ENCODE measurements at regions not wholly inside any gene's neighbourhood (a gene's known extent, or its start where the extent isn't known, plus 50 kb on each side); places are given as distances from the start of the nearest gene placed in this dataset.
A peak's percentile ranks its signal among the peaks of the same experiment; 100 is the strongest.

GRCh38 chr1:212542761-212543187 is 65.8 kb upstream of the ATF3 start:
- DNase-seq, result no peak
- no peak overlapping the region for H3K4me3 ChIP-seq
- H3K27ac ChIP-seq, result peak overlapping the region; percentile 59
- peak; percentile 91 for ATAC-seq
- no peaks in the 10 kb centered on the region for H3K9me3 ChIP-seq
- H3K36me3 ChIP-seq, result no peaks in the 10 kb centered on the region
- H3K4me1 ChIP-seq, result peaks cover 9% of the 10 kb centered on the region
- intact Hi-C loops (cut with DNase I), result no loop called here
- no peaks in the 10 kb centered on the region for H3K27me3 ChIP-seq
- no peak for TF ChIP-seq CTCF (IDR thresholded peaks at IDR 0.05)

- DNase-seq (no peak), ATAC-seq (no peak)
- Histone ChIP-seq H3K4me3 (no peak overlapping the region), H3K36me3 (no peaks in the 10 kb centered on the region), H3K4me1 (peaks cover 9% of the 10 kb centered on the region), H3K9me3 (no peaks in the 10 kb centered on the region), H3K27me3 (no peaks in the 10 kb centered on the region), H3K27ac (no peak overlapping the region)
- no peak for TF ChIP-seq CTCF (IDR thresholded peaks at IDR 0.05)
- intact Hi-C loops (cut with DNase I), result no loop called here
Observed at GRCh38 chr1:212544110-212544509, 64.5 kb upstream of the ATF3 start.

DNA sequence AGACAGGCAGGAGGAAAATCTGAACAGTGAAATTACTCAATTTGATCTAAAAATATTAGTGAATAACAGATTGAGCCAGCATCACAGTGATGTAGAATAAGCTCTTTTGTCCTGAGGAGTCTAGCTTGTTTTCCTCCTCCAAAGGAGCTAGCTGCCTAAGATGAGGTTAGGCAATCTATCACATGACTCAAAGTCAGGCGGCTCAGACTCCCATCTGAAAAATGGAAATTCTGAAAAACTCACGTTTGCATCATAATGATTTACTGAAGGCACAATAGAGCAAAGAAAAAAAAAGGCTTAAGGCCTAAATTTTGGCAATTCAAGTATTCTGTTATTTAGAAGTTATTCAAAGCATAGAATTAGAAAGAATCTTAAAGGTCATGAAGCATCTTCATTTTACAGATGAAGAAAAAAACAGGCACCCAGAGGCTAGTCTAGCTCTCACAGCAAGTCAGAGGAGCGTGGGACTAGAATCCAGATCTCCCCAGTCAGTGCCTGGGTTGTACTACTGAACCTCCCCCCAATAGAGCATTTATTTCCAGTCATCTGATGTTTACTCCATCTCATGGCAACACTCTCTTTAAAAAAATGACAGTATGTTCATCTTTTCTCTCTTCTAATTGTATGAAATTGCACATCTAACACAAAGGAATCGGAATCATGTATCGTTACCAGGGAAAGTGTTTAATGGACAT is 62.5 kb upstream of the ATF3 start:
- DNase-seq (no peak), ATAC-seq (peak; percentile 79)
- Histone ChIP-seq H3K4me3 (no peak overlapping the region), H3K4me1 (peaks cover 9% of the 10 kb centered on the region), H3K9me3 (no peaks in the 10 kb centered on the region), H3K27me3 (no peaks in the 10 kb centered on the region), H3K27ac (peak overlapping the region; percentile 14), H3K36me3 (no peaks in the 10 kb centered on the region)
- no peak for TF ChIP-seq CTCF (IDR thresholded peaks at IDR 0.05)
- intact Hi-C loops (cut with DNase I), result no loop called here

GRCh38 chr1:212549503-212550017 is 59.0 kb upstream of the ATF3 start:
- no peak overlapping the region for H3K4me3 ChIP-seq
- peaks cover 9% of the 10 kb centered on the region for H3K4me1 ChIP-seq
- ATAC-seq (no peak), DNase-seq (no peak)
- no peaks in the 10 kb centered on the region for H3K27me3 ChIP-seq
- intact Hi-C loops (cut with DNase I), result no loop called here
- H3K36me3 ChIP-seq, result no peaks in the 10 kb centered on the region
- TF ChIP-seq CTCF (IDR thresholded peaks at IDR 0.05), result no peak
- no peaks in the 10 kb centered on the region for H3K9me3 ChIP-seq
- no peak overlapping the region for H3K27ac ChIP-seq

DNA sequence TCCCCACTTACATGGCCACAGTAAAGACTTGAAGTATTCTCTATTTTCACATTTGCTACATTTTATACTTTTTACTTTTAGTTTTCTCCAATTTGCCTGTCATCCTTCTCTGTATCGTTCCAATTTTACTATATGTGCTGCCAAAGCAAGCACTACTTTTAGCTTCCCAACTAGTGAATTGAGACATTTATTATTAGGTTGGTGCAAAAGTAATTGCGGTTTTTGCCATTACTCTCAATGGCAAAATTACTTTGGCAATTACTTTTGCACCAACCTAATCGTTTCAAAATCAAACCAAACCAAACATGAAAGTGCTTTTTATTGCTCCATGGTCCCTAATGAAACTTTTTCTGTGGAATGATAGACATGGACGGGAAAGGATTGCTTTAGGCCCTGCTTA is 56.6 kb upstream of the ATF3 start:
- Histone ChIP-seq H3K4me1 (no peaks in the 10 kb centered on the region), H3K9me3 (no peaks in the 10 kb centered on the region), H3K27ac (no peak overlapping the region), H3K4me3 (no peak overlapping the region), H3K27me3 (no peaks in the 10 kb centered on the region), H3K36me3 (no peaks in the 10 kb centered on the region)
- intact Hi-C loops (cut with DNase I), result no loop called here
- no peak for TF ChIP-seq CTCF (IDR thresholded peaks at IDR 0.05)
- DNase-seq, result no peak
- no peak for ATAC-seq
